Stimulated activated CD8-positive, alpha-beta memory T cell treated with anti-CD3 and anti-CD28 coated beads, Interleukin-12 subunit alpha, Interleukin-12 subunit beta, amount 100 ng/mL, for 1 hour (primary cell): ENCODE measurements at regions not wholly inside any gene's neighbourhood (a gene's known extent, or its start where the extent isn't known, plus 50 kb on each side); places are given as distances from the start of the nearest gene placed in this dataset.

Source experiments
- DNase-seq: peaks from one replicate; pipeline ENCODE4 v3.0.0-alpha.2; 2020; ENCODE audit warnings: low read depth

- DNase-seq, result no peak
Measured at GRCh38 chr10:3691482-3691881, 93.5 kb downstream of the KLF6 start.

DNA sequence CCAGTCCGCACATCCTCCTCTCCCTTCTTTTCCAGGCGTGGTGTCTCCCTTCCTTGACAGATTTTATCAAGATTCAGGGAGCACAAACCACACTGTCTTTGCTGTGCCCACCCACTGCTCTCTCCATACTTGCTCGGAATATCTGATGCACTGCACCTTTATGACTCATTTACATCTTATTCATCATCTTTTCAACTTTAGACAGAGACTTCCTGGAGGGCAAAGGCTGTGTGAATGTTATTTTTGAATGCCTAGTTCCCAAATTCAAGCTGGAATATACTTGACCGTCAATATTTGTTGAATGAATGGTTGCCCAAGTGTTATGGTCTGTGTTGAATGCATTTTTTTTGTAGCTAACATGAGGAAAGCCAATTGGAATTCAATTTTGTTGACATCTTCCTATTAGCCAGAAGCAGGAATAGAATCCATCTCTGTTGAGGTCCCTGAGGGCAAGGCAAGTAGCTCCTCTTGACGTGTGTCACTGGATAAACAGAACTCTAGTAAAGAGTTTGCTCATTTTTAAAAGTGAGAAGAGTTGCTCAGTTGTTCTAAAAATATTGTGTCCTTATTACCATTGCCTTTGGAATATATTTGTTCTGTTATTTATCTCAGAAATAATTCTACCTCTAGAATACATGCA is 95.0 kb downstream of the KLF6 start:
- no peak for DNase-seq

- DNase-seq, result no peak
Measured at GRCh38 chr10:3687510-3688081, 97.4 kb downstream of the KLF6 start.

- DNase-seq, result no peak
Measured at GRCh38 chr10:3685384-3685783, 99.6 kb downstream of the KLF6 start.

DNA sequence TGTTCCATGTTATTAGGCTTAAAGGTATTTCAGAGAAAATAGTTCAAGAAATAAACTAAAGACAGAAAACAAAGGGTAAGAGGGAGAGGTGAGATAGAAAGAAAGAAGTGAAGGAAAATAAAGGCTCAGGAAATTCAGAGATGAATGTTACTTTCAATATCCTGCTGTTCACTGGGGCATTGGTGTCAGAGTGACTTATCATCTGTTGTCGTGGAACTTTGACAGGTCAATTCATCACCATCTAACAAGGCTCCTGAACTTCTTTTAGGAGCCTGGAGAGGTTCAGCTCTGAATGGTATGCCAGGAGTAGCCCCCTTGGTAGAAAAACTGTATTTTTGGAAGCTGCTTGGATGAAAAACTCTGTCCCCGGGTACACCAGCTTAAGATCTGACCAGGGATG is 100.1 kb downstream of the KLF6 start:
- no peak for DNase-seq

DNA sequence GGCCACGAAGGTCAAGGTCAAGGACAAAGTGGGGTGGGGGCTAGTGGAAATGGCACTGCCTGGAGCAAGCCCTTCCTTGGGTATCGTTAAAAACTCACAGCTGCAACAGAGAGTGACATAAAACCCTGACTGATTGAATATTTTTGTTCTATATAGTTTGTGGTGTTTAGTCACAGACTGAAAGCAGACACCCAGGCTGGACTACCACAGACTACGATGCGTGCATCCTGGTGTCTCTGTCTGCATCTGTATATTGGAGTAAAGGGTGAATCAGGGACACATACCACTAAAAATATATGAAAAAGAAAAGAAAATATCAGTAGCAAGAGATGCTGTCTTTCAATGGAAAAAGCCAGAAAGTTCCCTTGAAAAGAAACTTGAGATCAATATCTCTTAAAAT is 101.4 kb downstream of the KLF6 start:
- no peak for DNase-seq

- no peak for DNase-seq
Measured at GRCh38 chr10:3682745-3683144, 102.3 kb downstream of the KLF6 start.

DNA sequence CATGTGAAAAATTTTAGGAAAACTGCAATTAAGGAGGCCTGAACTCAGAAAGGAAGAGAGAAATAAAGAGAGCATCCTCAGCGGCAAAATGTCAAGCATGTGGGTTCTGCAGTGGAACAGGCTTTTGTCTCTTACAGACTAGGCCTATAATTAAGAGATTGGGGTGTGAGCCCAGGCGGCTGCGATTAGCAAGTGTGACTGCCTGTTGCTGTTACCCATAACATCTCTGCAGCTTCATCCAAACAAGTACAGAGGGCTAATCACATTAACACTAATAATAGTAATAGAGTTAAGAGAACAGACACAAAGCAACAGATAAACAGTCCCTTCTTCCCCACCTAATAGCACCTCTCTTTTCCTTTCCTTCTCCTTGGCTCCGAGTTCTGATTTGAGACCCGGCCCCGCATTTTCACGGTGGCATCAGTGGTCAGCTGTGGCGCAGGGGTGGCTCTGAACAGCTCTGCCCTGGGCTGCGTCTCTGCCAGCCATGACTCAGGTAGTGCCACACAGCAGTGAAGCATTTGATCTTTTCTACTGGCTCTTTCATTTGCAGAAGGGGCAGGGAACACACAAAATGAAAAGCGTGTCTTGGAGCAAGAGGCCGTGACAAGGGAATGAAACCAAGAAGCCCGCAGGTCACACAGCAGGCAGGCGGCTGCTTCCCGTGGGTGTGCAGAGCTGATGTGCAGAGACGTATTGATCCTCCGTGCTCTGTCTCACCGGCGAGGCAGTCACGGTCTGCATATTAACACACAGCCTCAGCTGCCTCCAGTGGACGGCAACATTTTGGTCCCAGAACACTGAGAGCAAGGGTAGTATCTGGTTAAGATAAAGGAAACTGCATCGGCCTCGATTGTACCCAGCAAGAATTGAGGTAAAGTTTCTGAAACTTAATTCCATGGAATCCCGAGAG is 103.1 kb downstream of the KLF6 start:
- no peak for DNase-seq

DNA sequence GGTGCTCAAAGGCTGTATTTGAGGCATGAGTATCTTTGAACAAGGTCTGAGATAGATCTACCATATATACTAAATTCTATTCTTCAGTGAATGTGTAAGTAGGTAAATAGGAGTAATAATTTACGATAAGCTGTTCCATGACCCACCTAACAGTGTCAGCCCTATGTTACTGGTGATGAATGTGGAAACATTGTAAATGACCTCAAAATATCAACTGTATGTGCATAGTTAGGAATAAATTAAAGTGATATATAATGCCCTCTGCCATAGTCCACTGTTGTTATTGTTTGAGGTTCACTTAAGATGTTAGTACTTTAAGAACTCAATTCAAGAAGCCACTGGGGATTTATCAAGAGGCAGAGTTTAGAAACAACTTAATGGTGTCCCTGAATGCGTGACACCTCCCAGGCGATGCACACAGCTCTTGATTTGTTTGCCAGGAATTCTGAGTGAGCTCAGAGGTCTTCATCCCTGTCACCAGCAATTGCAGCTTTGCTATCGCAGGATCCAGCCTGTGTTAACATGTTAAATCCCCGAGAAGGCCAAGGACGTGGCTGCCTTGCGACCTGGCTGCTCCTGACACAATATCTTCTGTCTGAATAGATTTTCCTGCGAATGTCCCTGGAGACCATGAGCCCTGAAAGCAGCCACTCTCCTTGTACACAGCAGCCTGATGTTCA is 104.9 kb downstream of the KLF6 start:
- DNase-seq, result no peak

- DNase-seq, result no peak
Measured at GRCh38 chr10:3678629-3679227, 106.3 kb downstream of the KLF6 start.

GRCh38 chr10:3676564-3676963 is 108.4 kb downstream of the KLF6 start:
- DNase-seq, result no peak

- no peak for DNase-seq
Measured at GRCh38 chr10:3672220-3672619, 112.8 kb downstream of the KLF6 start.

- no peak for DNase-seq
Measured at GRCh38 chr10:3671386-3671955, 113.5 kb downstream of the KLF6 start.

- DNase-seq, result no peak
Measured at GRCh38 chr10:3668966-3669330, 116.1 kb downstream of the KLF6 start.

DNA sequence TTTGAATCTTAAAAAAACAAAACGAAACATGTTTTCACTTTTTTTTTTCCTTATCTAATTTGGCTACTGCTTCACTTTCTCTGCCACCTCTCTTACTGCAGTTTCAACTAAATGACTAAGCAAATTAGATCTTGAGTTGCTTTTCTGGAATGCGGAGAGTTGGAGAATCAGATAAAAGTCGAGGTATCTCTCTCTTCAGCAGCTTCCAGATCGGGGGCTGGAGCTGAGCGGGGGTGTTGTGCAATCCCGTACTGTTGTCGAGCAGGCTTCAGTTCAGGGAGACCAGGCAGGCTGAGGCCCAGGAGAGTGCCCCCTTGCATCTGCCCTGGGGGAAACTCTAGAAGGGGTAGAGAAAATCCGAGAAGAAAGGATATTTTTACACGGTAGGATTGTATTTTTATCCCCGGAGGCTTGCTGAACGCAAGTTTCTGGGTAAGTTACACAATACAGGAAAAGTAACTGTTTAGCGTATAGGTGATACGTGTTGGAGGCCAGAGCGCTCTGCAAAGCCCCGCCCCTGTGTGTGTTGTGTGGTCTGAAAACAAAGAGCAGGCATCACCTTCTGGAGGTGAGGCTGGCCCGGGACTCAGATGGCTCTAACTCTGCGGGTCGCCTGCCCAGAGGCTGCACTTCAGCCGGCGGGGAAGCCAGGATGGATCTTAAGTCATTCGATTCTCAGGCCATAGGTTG is 116.6 kb downstream of the KLF6 start:
- peak; percentile 40 for DNase-seq

- DNase-seq, result no peak
Measured at GRCh38 chr10:3666525-3667302, 118.3 kb downstream of the KLF6 start.

GRCh38 chr10:3665316-3665908 is 119.6 kb downstream of the KLF6 start:
- DNase-seq, result no peak

DNA sequence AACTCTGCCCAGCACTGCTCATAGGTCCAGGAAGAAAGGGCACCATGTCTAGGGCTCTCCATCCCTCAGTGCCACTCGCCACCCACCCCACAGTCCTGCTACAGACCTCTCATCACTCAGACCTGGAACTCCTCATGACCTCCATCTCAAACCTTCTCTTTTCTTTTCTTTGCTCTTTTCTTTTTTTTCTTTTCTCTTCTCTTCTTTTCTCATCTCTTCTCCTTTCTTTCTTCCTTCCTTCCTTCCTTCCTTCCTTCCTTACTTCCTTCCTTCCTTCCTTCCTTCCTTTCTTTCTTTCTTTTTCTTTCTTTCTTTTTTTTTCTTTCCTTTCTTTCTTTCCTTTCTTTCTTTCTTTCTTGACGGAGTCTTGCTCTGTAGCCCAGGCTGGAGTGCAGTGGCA is 122.2 kb downstream of the KLF6 start:
- DNase-seq, result no peak

DNA sequence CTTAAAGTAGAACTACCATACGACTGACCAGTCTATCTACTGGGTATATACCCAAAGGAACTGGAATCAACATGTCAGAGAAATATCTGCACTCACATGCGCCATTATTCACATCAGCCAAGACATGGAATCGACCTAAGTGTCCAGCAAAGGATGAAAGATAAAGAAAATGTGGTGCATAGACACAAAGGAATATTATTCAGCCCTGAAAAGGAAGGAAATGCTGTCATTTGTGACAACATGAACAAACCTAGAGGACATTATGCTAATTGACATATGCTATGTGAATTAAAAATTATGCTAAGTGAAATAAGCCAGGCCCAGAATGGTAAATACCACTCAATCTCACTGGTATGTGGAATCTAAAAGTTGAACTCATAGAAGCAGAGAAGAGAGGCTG is 123.7 kb downstream of the KLF6 start:
- no peak for DNase-seq

- DNase-seq, result no peak
Measured at GRCh38 chr10:3660753-3661152, 124.3 kb downstream of the KLF6 start.
